ENCODE measurements at regions not wholly inside any gene's neighbourhood (a gene's known extent, or its start where the extent isn't known, plus 50 kb on each side); places are given as distances from the start of the nearest gene placed in this dataset.

GRCh38 chr3:46102780-46103130 is 75.5 kb upstream of the XCR1 start:
- H3K14ac ChIP-seq (ENCODE audit: low read length in 2 of 2), result no peak overlapping the region

GRCh38 chr3:46102059-46102779 is 74.9 kb upstream of the XCR1 start:
- H4K91ac ChIP-seq (ENCODE audit: low read length), result no peak overlapping the region
- H3K4me2 ChIP-seq (ENCODE audit: low read length, poor library complexity, severe bottlenecking), result no peak overlapping the region
- H3K79me1 ChIP-seq (replicated peaks; ENCODE audit: low read length, poor library complexity, severe bottlenecking), result no peaks in the 10 kb centered on the region
- no peak overlapping the region for H4K8ac ChIP-seq (ENCODE audit: low read length)
- no peak overlapping the region for H3K14ac ChIP-seq (ENCODE audit: low read length in 2 of 2)
- H3K9ac ChIP-seq (ENCODE audit: low read length), result no peak overlapping the region
- no CpG with 5 or more reads among the region's 2 CpGs for WGBS
- no peak overlapping the region for H3K4me3 ChIP-seq (ENCODE audit: insufficient read depth in 1 of 2, low read depth in 1 of 2, low read length in 2 of 2)
- no peaks in the 10 kb centered on the region for H3K4me1 ChIP-seq (ENCODE audit: control insufficient read depth, insufficient read depth, low read depth, low read length)
- H3K27me3 ChIP-seq (ENCODE audit: control insufficient read depth in 1 of 2, insufficient read depth in 1 of 2, low read length in 2 of 2), result peaks cover 0 to 12% of the 10 kb centered on the region in 2 experiments
- H2BK5ac ChIP-seq (ENCODE audit: low read depth, low read length, poor library complexity, severe bottlenecking), result no peak overlapping the region
- H3K4ac ChIP-seq (ENCODE audit: low read depth in 1 of 2, low read length in 2 of 2), result no peak overlapping the region
- no peak overlapping the region for H2BK120ac ChIP-seq (ENCODE audit: low read depth, low read length)
- no peak overlapping the region for H3K27ac ChIP-seq (ENCODE audit: low read length, poor library complexity, severe bottlenecking)
- no peaks in the 10 kb centered on the region for H3K36me3 ChIP-seq (ENCODE audit: control insufficient read depth in 1 of 2, insufficient read depth in 2 of 2, low read depth in 1 of 2, low read length in 2 of 2)
- H3K23ac ChIP-seq (ENCODE audit: low read length in 2 of 2), result no peak overlapping the region
- DNase-seq, result no peak
- no peak overlapping the region for H2AK5ac ChIP-seq (ENCODE audit: low read length, severe bottlenecking)
- no peak overlapping the region for H2AFZ ChIP-seq (ENCODE audit: low read depth, low read length)
- H2BK15ac ChIP-seq (ENCODE audit: low read depth, poor library complexity, severe bottlenecking), result no peak overlapping the region
- H3K9me3 ChIP-seq (ENCODE audit: control insufficient read depth, low read length), result peaks cover 3% of the 10 kb centered on the region
- H2BK12ac ChIP-seq (ENCODE audit: low read length in 2 of 2), result no peak overlapping the region
- no peak overlapping the region for H3K18ac ChIP-seq (ENCODE audit: low read depth in 1 of 2, low read length in 2 of 2)

More at GRCh38 chr3:46102780-46103130, 75.5 kb upstream of the XCR1 start:
- Histone ChIP-seq H2BK12ac (ENCODE audit: low read length in 2 of 2) (no peak overlapping the region), H2BK5ac (ENCODE audit: low read depth, low read length, poor library complexity, severe bottlenecking) (no peak overlapping the region), H2BK120ac (ENCODE audit: low read depth, low read length) (no peak overlapping the region), H3K9me3 (ENCODE audit: control insufficient read depth, low read length) (peaks cover 3% of the 10 kb centered on the region), H2AK5ac (ENCODE audit: low read length, severe bottlenecking) (no peak overlapping the region), H3K36me3 (ENCODE audit: control insufficient read depth in 1 of 2, insufficient read depth in 2 of 2, low read depth in 1 of 2, low read length in 2 of 2) (no peaks in the 10 kb centered on the region), H3K4me3 (ENCODE audit: insufficient read depth in 1 of 2, low read depth in 1 of 2, low read length in 2 of 2) (no peak overlapping the region), H3K23ac (ENCODE audit: low read length in 2 of 2) (no peak overlapping the region), H3K9ac (ENCODE audit: low read length) (no peak overlapping the region), H4K91ac (ENCODE audit: low read length) (no peak overlapping the region), H3K27me3 (ENCODE audit: control insufficient read depth in 1 of 2, insufficient read depth in 1 of 2, low read length in 2 of 2) (peaks cover 0 to 12% of the 10 kb centered on the region in 2 experiments), H2AFZ (ENCODE audit: low read depth, low read length) (no peak overlapping the region), H3K4ac (ENCODE audit: low read depth in 1 of 2, low read length in 2 of 2) (no peak overlapping the region), H2BK15ac (ENCODE audit: low read depth, poor library complexity, severe bottlenecking) (no peak overlapping the region), H3K18ac (ENCODE audit: low read depth in 1 of 2, low read length in 2 of 2) (no peak overlapping the region), H3K27ac (ENCODE audit: low read length, poor library complexity, severe bottlenecking) (no peak overlapping the region), H3K4me2 (ENCODE audit: low read length, poor library complexity, severe bottlenecking) (no peak overlapping the region), H3K79me1 (replicated peaks; ENCODE audit: low read length, poor library complexity, severe bottlenecking) (no peaks in the 10 kb centered on the region), H3K4me1 (ENCODE audit: control insufficient read depth, insufficient read depth, low read depth, low read length) (no peaks in the 10 kb centered on the region), H4K8ac (ENCODE audit: low read length) (no peak overlapping the region)
- no peak for DNase-seq

- Histone ChIP-seq H2AK5ac (ENCODE audit: low read length, severe bottlenecking) (no peak overlapping the region), H2BK12ac (ENCODE audit: low read length in 2 of 2) (no peak overlapping the region), H3K36me3 (ENCODE audit: control insufficient read depth in 1 of 2, insufficient read depth in 2 of 2, low read depth in 1 of 2, low read length in 2 of 2) (no peaks in the 10 kb centered on the region), H3K23ac (ENCODE audit: low read length in 2 of 2) (no peak overlapping the region), H2BK120ac (ENCODE audit: low read depth, low read length) (no peak overlapping the region), H3K9me3 (ENCODE audit: control insufficient read depth, low read length) (peaks cover 3% of the 10 kb centered on the region), H3K9ac (ENCODE audit: low read length) (no peak overlapping the region), H3K4me3 (ENCODE audit: insufficient read depth in 1 of 2, low read depth in 1 of 2, low read length in 2 of 2) (no peak overlapping the region), H2AFZ (ENCODE audit: low read depth, low read length) (no peak overlapping the region), H3K79me1 (replicated peaks; ENCODE audit: low read length, poor library complexity, severe bottlenecking) (no peaks in the 10 kb centered on the region), H4K8ac (ENCODE audit: low read length) (no peak overlapping the region), H3K18ac (ENCODE audit: low read depth in 1 of 2, low read length in 2 of 2) (no peak overlapping the region), H2BK15ac (ENCODE audit: low read depth, poor library complexity, severe bottlenecking) (no peak overlapping the region), H3K4ac (ENCODE audit: low read depth in 1 of 2, low read length in 2 of 2) (no peak overlapping the region), H3K14ac (ENCODE audit: low read length in 2 of 2) (no peak overlapping the region), H3K27ac (ENCODE audit: low read length, poor library complexity, severe bottlenecking) (no peak overlapping the region), H4K91ac (ENCODE audit: low read length) (no peak overlapping the region), H3K4me1 (ENCODE audit: control insufficient read depth, insufficient read depth, low read depth, low read length) (no peaks in the 10 kb centered on the region), H2BK5ac (ENCODE audit: low read depth, low read length, poor library complexity, severe bottlenecking) (no peak overlapping the region), H3K27me3 (ENCODE audit: control insufficient read depth in 1 of 2, insufficient read depth in 1 of 2, low read length in 2 of 2) (peaks cover 0 to 12% of the 10 kb centered on the region in 2 experiments), H3K4me2 (ENCODE audit: low read length, poor library complexity, severe bottlenecking) (no peak overlapping the region)
- DNase-seq, result no peak
- WGBS, result 89% methylated on average over 2 of the region's 2 CpGs
Measured at GRCh38 chr3:46100812-46101211, 73.5 kb upstream of the XCR1 start.

GRCh38 chr3:46098319-46098761 is 71.1 kb upstream of the XCR1 start:
- 50% methylated on average over 1 of the region's 2 CpGs for WGBS
- H2BK15ac ChIP-seq (ENCODE audit: low read depth, poor library complexity, severe bottlenecking), result no peak overlapping the region
- H3K4me1 ChIP-seq (ENCODE audit: control insufficient read depth, insufficient read depth, low read depth, low read length), result no peaks in the 10 kb centered on the region
- H3K4me3 ChIP-seq (ENCODE audit: insufficient read depth in 1 of 2, low read depth in 1 of 2, low read length in 2 of 2), result peak overlapping the region in 1 of 2 experiments; percentile 45
- peaks cover 3% of the 10 kb centered on the region for H3K9me3 ChIP-seq (ENCODE audit: control insufficient read depth, low read length)
- H4K91ac ChIP-seq (ENCODE audit: low read length), result no peak overlapping the region
- no peak overlapping the region for H3K4me2 ChIP-seq (ENCODE audit: low read length, poor library complexity, severe bottlenecking)
- no peak overlapping the region for H3K27ac ChIP-seq (ENCODE audit: low read length, poor library complexity, severe bottlenecking)
- peak overlapping the region; percentile 7 for H4K8ac ChIP-seq (ENCODE audit: low read length)
- H2BK5ac ChIP-seq (ENCODE audit: low read depth, low read length, poor library complexity, severe bottlenecking), result no peak overlapping the region
- H3K14ac ChIP-seq (ENCODE audit: low read length in 2 of 2), result no peak overlapping the region
- no peak overlapping the region for H3K23ac ChIP-seq (ENCODE audit: low read length in 2 of 2)
- no peak overlapping the region for H2AFZ ChIP-seq (ENCODE audit: low read depth, low read length)
- peaks cover 0 to 4% of the 10 kb centered on the region in 2 experiments for H3K27me3 ChIP-seq (ENCODE audit: control insufficient read depth in 1 of 2, insufficient read depth in 1 of 2, low read length in 2 of 2)
- no peak overlapping the region for H2BK120ac ChIP-seq (ENCODE audit: low read depth, low read length)
- peak; percentile 86 for DNase-seq
- H3K4ac ChIP-seq (ENCODE audit: low read depth in 1 of 2, low read length in 2 of 2), result peak overlapping the region in 1 of 2 experiments; percentile 31
- no peak overlapping the region for H2BK12ac ChIP-seq (ENCODE audit: low read length in 2 of 2)
- peak overlapping the region in 1 of 2 experiments; percentile 67 for H3K18ac ChIP-seq (ENCODE audit: low read depth in 1 of 2, low read length in 2 of 2)
- peak overlapping the region; percentile 88 for H3K9ac ChIP-seq (ENCODE audit: low read length)
- H3K79me1 ChIP-seq (replicated peaks; ENCODE audit: low read length, poor library complexity, severe bottlenecking), result no peaks in the 10 kb centered on the region
- H2AK5ac ChIP-seq (ENCODE audit: low read length, severe bottlenecking), result no peak overlapping the region
- no peaks in the 10 kb centered on the region for H3K36me3 ChIP-seq (ENCODE audit: control insufficient read depth in 1 of 2, insufficient read depth in 2 of 2, low read depth in 1 of 2, low read length in 2 of 2)
